ENCODE measurements at regions not wholly inside any gene's neighbourhood (a gene's known extent, or its start where the extent isn't known, plus 50 kb on each side); places are given as distances from the start of the nearest gene placed in this dataset.

- no peak for TF ChIP-seq ZFP3 (CRISPR knock-in tag; IDR thresholded peaks at IDR 0.05)
- no peak for TF ChIP-seq ZNF565 (CRISPR knock-in tag; conservative IDR thresholded peaks at IDR 0.05; ENCODE audit: low read depth)
- no peak for TF ChIP-seq PPARA (CRISPR knock-in tag; IDR thresholded peaks at IDR 0.05; ENCODE audit: borderline replicate concordance)
- TF ChIP-seq PATZ1 (CRISPR knock-in tag; IDR thresholded peaks at IDR 0.05; ENCODE audit: borderline replicate concordance), result no peak
- TF ChIP-seq POU6F1 (CRISPR knock-in tag; IDR thresholded peaks at IDR 0.05; ENCODE audit: borderline replicate concordance, low read depth), result no peak
- no peak for TF ChIP-seq ESRRG (CRISPR knock-in tag; IDR thresholded peaks at IDR 0.05)
Measured at GRCh38 chr4:33407496-33407895, 2687.3 kb downstream of the PCDH7 start.

All from SK-N-SH treated with all-trans-retinoic acid at 6 μM for 48 hours (cell line).